ENCODE measurements at regions not wholly inside any gene's neighbourhood (a gene's known extent, or its start where the extent isn't known, plus 50 kb on each side); places are given as distances from the start of the nearest gene placed in this dataset.
"Not testable (repeated sequence)": the region's sequence is repeated elsewhere in the genome, so short reads cannot be mapped to it uniquely, and the experiment has no call there.

GRCh38 chr2:210861038-210861665 is 304.8 kb downstream of the CPS1 start:
- DNase-seq (ENCODE audit: low read depth): no peak

- DNase-seq (ENCODE audit: low read depth): no peak
These were observed 306.1 kb downstream of the CPS1 start for GRCh38 chr2:210862283-210863065.

GRCh38 chr2:210863283-210863682 is 306.9 kb downstream of the CPS1 start:
- no peak for DNase-seq (ENCODE audit: low read depth)

- not testable (repeated sequence) for DNase-seq (ENCODE audit: low read depth)
These were observed 315.2 kb downstream of the CPS1 start for GRCh38 chr2:210871566-210871965.

GRCh38 chr2:210873631-210874030 is 317.2 kb downstream of the CPS1 start:
- no peak for DNase-seq (ENCODE audit: low read depth)

- no peak for DNase-seq (ENCODE audit: low read depth)
These were observed 327.8 kb downstream of the CPS1 start for GRCh38 chr2:210884227-210884626.

- DNase-seq (ENCODE audit: low read depth): no peak
These were observed 331.6 kb downstream of the CPS1 start for GRCh38 chr2:210888035-210888434.

- no peak for DNase-seq (ENCODE audit: low read depth)
These were observed 338.7 kb downstream of the CPS1 start for GRCh38 chr2:210895132-210895531.

- peak; percentile 24 for DNase-seq (ENCODE audit: low read depth)
These were observed 342.7 kb downstream of the CPS1 start for GRCh38 chr2:210899131-210899530.

GRCh38 chr2:210901326-210901725 is 344.9 kb downstream of the CPS1 start:
- no peak for DNase-seq (ENCODE audit: low read depth)

- no peak for DNase-seq (ENCODE audit: low read depth)
These were observed 356.4 kb downstream of the CPS1 start for GRCh38 chr2:210912779-210913178.

- peak; percentile 18 for DNase-seq (ENCODE audit: low read depth)
These were observed 357.1 kb downstream of the CPS1 start for GRCh38 chr2:210913461-210913860.

- no peak for DNase-seq (ENCODE audit: low read depth)
These were observed 359.5 kb downstream of the CPS1 start for GRCh38 chr2:210915912-210916311.

- DNase-seq (ENCODE audit: low read depth): no peak
These were observed 361.1 kb downstream of the CPS1 start for GRCh38 chr2:210917465-210917864.

GRCh38 chr2:210919128-210919527 is 362.7 kb downstream of the CPS1 start:
- no peak for DNase-seq (ENCODE audit: low read depth)

- DNase-seq (ENCODE audit: low read depth): no peak
These were observed 366.0 kb downstream of the CPS1 start for GRCh38 chr2:210922419-210922818.

- DNase-seq (ENCODE audit: low read depth): no peak
These were observed 372.3 kb downstream of the CPS1 start for GRCh38 chr2:210928714-210929113.

GRCh38 chr2:210938228-210938627 is 381.8 kb downstream of the CPS1 start:
- DNase-seq (ENCODE audit: low read depth): no peak

GRCh38 chr2:210946395-210946794 is 390.0 kb downstream of the CPS1 start:
- no peak for DNase-seq (ENCODE audit: low read depth)

GRCh38 chr2:210950434-210951060 is 394.1 kb downstream of the CPS1 start:
- DNase-seq (ENCODE audit: low read depth): not testable (repeated sequence)

GRCh38 chr2:210954386-210954907 is 398.0 kb downstream of the CPS1 start:
- DNase-seq (ENCODE audit: low read depth): no peak

GRCh38 chr2:210955591-210955990 is 399.2 kb downstream of the CPS1 start:
- peak; percentile 72 for DNase-seq (ENCODE audit: low read depth)

GRCh38 chr2:210956101-210956500 is 399.7 kb downstream of the CPS1 start:
- DNase-seq (ENCODE audit: low read depth): no peak
